Liver (tissue), 8 donors: ENCODE measurements at regions not wholly inside any gene's neighbourhood (a gene's known extent, or its start where the extent isn't known, plus 50 kb on each side); places are given as distances from the start of the nearest gene placed in this dataset.

Source experiments
- DNase-seq: peaks from one replicate; pipeline ENCODE4 v3.0.0-alpha.2; 2017; ENCODE audit warnings: low spot score
- H3K27ac ChIP-seq, 2 donors: one replicate each; pipeline ENCODE4 v1.7.0; 2013; ENCODE audit warnings: inconsistent platforms in 2 of 2, low read length in 2 of 2, control low read depth in 1 of 2, low read depth in 1 of 2, mild to moderate bottlenecking in 1 of 2
- H3K27me3 ChIP-seq, 4 donors: one replicate each; pipeline versions ENCODE4 v1.6.1 to v1.7.0; 2013; ENCODE audit warnings: low read length in 3 of 4, inconsistent platforms in 1 of 4, mild to moderate bottlenecking in 1 of 4, moderate library complexity in 1 of 4; ENCODE audit not compliant: control insufficient read depth in 4 of 4, insufficient read depth in 4 of 4
- H3K36me3 ChIP-seq, 4 donors: one replicate each; pipeline versions ENCODE4 v1.6.1 to v1.7.0; 2013; ENCODE audit warnings: low read length in 3 of 4, mild to moderate bottlenecking in 3 of 4, low read depth in 1 of 4, moderate library complexity in 1 of 4; ENCODE audit not compliant: control insufficient read depth in 4 of 4, insufficient read depth in 3 of 4
- H3K4me1 ChIP-seq, 4 donors: one replicate each; pipeline versions ENCODE4 v1.6.1 to v1.7.0; 2013; ENCODE audit warnings: low read length in 3 of 4, mild to moderate bottlenecking in 3 of 4, moderate library complexity in 1 of 4; ENCODE audit not compliant: control insufficient read depth in 4 of 4, insufficient read depth in 4 of 4
- H3K4me3 ChIP-seq, 3 donors: one replicate each; pipeline versions ENCODE4 v1.6.1 to v1.7.0; 2013; ENCODE audit warnings: low read length in 3 of 3, control low read depth in 1 of 3, low read depth in 1 of 3, mild to moderate bottlenecking in 1 of 3
- H3K9ac ChIP-seq, 2 donors: one replicate each; pipeline ENCODE4 v1.7.0; 2013; ENCODE audit warnings: low read length in 2 of 2, mild to moderate bottlenecking in 2 of 2, moderate library complexity in 2 of 2, control low read depth in 1 of 2, low read depth in 1 of 2
- H3K9me3 ChIP-seq, 4 donors: one replicate each; pipeline versions ENCODE4 v1.6.1 to v1.7.0; 2013; ENCODE audit warnings: low read length in 3 of 4; ENCODE audit not compliant: control insufficient read depth in 4 of 4
- EGR1 ChIP-seq, 2 donors: IDR thresholded peaks; 2 replicates each; pipeline ENCODE4 v1.6.1; 2016 to 2018; ENCODE audit warnings: antibody characterized with exemption in 2 of 2, low read depth in 2 of 2
- FOXA1 ChIP-seq: IDR thresholded peaks from 2 replicates; pipeline ENCODE4 v1.6.1; 2016; ENCODE audit warnings: antibody characterized with exemption
- FOXA2 ChIP-seq: IDR thresholded peaks from 2 replicates; pipeline ENCODE4 v1.6.1; 2016; ENCODE audit warnings: antibody characterized with exemption
- HNF4G ChIP-seq: IDR thresholded peaks from 2 replicates; pipeline ENCODE4 v1.6.1; 2016; ENCODE audit warnings: antibody characterized with exemption
- JUND ChIP-seq, 2 donors: IDR thresholded peaks; 2 replicates each; pipeline ENCODE4 v1.6.1; 2016; ENCODE audit warnings: antibody characterized with exemption in 2 of 2
- NR2F2 ChIP-seq: IDR thresholded peaks from 2 replicates; pipeline ENCODE4 v1.6.1; 2016; ENCODE audit warnings: antibody characterized with exemption
- RAD21 ChIP-seq, 2 donors: IDR thresholded peaks; 2 replicates each; pipeline ENCODE4 v1.6.1; 2016; ENCODE audit warnings: antibody characterized with exemption in 2 of 2, mild to moderate bottlenecking in 2 of 2
- RXRA ChIP-seq, 2 donors: IDR thresholded peaks; 2 replicates each; pipeline ENCODE4 v1.6.1; 2017 to 2018; ENCODE audit warnings: antibody characterized with exemption in 2 of 2, mild to moderate bottlenecking in 1 of 2
- SP1 ChIP-seq: IDR thresholded peaks from 2 replicates; pipeline ENCODE4 v1.6.1; 2018; ENCODE audit warnings: antibody characterized with exemption, mild to moderate bottlenecking
- TAF1 ChIP-seq: conservative IDR thresholded peaks from 2 replicates; pipeline ENCODE4 v1.6.1; 2016; ENCODE audit warnings: antibody characterized with exemption, mild to moderate bottlenecking
- WGBS: extraction: QIAGEN DNeasy Blood & Tissue Kit; methylation state at CpG from one replicate; pipeline ENCODE4 v1.1.7; 2013; 5-methylcytosine and 5-hydroxymethylcytosine counted together
- TF ChIP-seq, protein P1 (sequence below): fragments of 150-350 bp; IDR thresholded peaks from 2 replicates; pipeline ENCODE4 v1.5.1; 2017; ENCODE audit warnings: improper control_type of control experiment, low read depth, low read length; ENCODE audit not compliant: missing input control
- TF ChIP-seq, protein P2 (sequence below): IDR thresholded peaks from 2 replicates; pipeline ENCODE4 v1.6.1; 2016; ENCODE audit warnings: antibody characterized with exemption
- TF ChIP-seq, protein P3 (sequence below): IDR thresholded peaks from 2 replicates; pipeline ENCODE4 v1.6.1; 2016; ENCODE audit warnings: antibody characterized with exemption, mild to moderate bottlenecking
- donor health status: healthy.
- donor health status: healthy.
- donor health status: healthy.
- donor health status: healthy.
- donor health status: healthy.

DNA sequence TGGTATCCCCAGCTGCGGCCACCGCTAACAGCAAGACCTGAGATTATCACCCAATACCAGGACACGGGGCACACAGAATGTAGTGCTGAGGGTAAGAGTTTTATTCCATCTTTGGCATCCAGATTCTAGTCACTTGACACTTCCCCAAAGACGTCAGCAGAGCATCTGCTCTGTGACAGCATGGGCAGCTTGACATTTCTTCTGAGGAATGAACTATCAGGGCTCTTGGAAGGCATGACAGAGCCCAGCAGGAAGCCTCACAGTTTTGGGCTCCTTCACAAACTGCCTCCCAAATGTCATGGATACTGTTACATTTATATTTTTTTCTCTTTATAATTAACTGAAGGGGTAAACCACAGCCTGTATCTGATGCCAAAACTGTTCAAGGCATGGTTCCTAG lies 1010.7 kb downstream of the TDRD15 start:
- Histone ChIP-seq H3K36me3 (no peaks in the 10 kb centered on the region), H3K27me3 (no peaks in the 10 kb centered on the region), H3K27ac (no peak overlapping the region), H3K4me3 (no peak overlapping the region), H3K4me1 (no peaks in the 10 kb centered on the region), H3K9me3 (no peaks in the 10 kb centered on the region), H3K9ac (no peak overlapping the region)
- no peak for TF ChIP-seq FOXA2
- TF ChIP-seq, protein P1, sequence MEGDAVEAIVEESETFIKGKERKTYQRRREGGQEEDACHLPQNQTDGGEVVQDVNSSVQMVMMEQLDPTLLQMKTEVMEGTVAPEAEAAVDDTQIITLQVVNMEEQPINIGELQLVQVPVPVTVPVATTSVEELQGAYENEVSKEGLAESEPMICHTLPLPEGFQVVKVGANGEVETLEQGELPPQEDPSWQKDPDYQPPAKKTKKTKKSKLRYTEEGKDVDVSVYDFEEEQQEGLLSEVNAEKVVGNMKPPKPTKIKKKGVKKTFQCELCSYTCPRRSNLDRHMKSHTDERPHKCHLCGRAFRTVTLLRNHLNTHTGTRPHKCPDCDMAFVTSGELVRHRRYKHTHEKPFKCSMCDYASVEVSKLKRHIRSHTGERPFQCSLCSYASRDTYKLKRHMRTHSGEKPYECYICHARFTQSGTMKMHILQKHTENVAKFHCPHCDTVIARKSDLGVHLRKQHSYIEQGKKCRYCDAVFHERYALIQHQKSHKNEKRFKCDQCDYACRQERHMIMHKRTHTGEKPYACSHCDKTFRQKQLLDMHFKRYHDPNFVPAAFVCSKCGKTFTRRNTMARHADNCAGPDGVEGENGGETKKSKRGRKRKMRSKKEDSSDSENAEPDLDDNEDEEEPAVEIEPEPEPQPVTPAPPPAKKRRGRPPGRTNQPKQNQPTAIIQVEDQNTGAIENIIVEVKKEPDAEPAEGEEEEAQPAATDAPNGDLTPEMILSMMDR, result no peak
- no peak for TF ChIP-seq RAD21 (IDR thresholded peaks at IDR 0.05)
- TF ChIP-seq, protein P2, sequence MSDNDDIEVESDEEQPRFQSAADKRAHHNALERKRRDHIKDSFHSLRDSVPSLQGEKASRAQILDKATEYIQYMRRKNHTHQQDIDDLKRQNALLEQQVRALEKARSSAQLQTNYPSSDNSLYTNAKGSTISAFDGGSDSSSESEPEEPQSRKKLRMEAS, result no peak
- TF ChIP-seq NR2F2, result no peak
- TF ChIP-seq JUND (IDR thresholded peaks at IDR 0.05), result no peak
- 73% methylated on average over 4 of the region's 4 CpGs for WGBS
- no peak for DNase-seq

DNA sequence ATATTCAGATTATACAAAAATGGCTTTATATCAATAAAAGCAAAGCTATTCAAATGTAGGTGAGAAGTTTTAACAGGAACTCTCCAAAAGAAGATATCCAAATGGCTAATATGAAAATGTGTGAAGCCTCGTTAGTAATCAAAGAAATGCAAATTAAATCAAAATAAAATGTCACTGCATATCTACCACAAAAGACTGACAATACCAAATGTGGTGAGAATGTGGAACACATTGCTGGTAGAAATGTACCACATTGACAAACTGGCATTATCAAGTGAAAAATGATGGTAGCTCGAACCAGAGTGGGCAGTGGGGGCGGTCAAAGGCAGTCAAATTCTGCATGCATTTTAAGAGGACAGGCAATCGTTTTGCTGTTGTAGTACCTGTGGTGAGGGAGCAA lies 1012.7 kb downstream of the TDRD15 start:
- TF ChIP-seq, protein P2, result no peak
- TF ChIP-seq, protein P3, sequence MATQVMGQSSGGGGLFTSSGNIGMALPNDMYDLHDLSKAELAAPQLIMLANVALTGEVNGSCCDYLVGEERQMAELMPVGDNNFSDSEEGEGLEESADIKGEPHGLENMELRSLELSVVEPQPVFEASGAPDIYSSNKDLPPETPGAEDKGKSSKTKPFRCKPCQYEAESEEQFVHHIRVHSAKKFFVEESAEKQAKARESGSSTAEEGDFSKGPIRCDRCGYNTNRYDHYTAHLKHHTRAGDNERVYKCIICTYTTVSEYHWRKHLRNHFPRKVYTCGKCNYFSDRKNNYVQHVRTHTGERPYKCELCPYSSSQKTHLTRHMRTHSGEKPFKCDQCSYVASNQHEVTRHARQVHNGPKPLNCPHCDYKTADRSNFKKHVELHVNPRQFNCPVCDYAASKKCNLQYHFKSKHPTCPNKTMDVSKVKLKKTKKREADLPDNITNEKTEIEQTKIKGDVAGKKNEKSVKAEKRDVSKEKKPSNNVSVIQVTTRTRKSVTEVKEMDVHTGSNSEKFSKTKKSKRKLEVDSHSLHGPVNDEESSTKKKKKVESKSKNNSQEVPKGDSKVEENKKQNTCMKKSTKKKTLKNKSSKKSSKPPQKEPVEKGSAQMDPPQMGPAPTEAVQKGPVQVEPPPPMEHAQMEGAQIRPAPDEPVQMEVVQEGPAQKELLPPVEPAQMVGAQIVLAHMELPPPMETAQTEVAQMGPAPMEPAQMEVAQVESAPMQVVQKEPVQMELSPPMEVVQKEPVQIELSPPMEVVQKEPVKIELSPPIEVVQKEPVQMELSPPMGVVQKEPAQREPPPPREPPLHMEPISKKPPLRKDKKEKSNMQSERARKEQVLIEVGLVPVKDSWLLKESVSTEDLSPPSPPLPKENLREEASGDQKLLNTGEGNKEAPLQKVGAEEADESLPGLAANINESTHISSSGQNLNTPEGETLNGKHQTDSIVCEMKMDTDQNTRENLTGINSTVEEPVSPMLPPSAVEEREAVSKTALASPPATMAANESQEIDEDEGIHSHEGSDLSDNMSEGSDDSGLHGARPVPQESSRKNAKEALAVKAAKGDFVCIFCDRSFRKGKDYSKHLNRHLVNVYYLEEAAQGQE, result no peak
- no peak for TF ChIP-seq RXRA (IDR thresholded peaks at IDR 0.05)
- TF ChIP-seq RAD21 (IDR thresholded peaks at IDR 0.05), result no peak
- no peak for TF ChIP-seq SP1
- no peak for TF ChIP-seq EGR1 (IDR thresholded peaks at IDR 0.05; ENCODE audit: low read depth in 2 of 2)
- TF ChIP-seq HNF4G, result no peak
- TF ChIP-seq, protein P1, result no peak
- no peak for TF ChIP-seq FOXA1
- TF ChIP-seq NR2F2, result no peak
- no peak for TF ChIP-seq TAF1
- no peak overlapping the region for H3K27ac ChIP-seq
- DNase-seq, result no peak
- no peaks in the 10 kb centered on the region for H3K4me1 ChIP-seq
- H3K9ac ChIP-seq, result no peak overlapping the region
- no peaks in the 10 kb centered on the region for H3K27me3 ChIP-seq
- no peak overlapping the region for H3K4me3 ChIP-seq
- no peaks in the 10 kb centered on the region for H3K36me3 ChIP-seq
- WGBS, result 79% methylated on average over 4 of the region's 4 CpGs
- H3K9me3 ChIP-seq, result no peaks in the 10 kb centered on the region
